Breast epithelium (tissue), 3 donors: ENCODE measurements at regions not wholly inside any gene's neighbourhood (a gene's known extent, or its start where the extent isn't known, plus 50 kb on each side); places are given as distances from the start of the nearest gene placed in this dataset.

Experiments
- CTCF ChIP-seq, 3 donors: fragments of 450-650 bp; IDR thresholded peaks; one replicate each; pipeline ENCODE4 v1.5.1; 2016 to 2017; ENCODE audit warnings: antibody characterized with exemption in 3 of 3, mild to moderate bottlenecking in 3 of 3, moderate library complexity in 3 of 3
- POLR2A ChIP-seq: fragments of 450-650 bp; IDR thresholded peaks from one replicate; pipeline ENCODE4 v1.6.1; 2016; ENCODE audit warnings: antibody characterized with exemption, mild to moderate bottlenecking, moderate library complexity
- POLR2AphosphoS5 ChIP-seq, 3 donors: sonication (generic); formaldehyde crosslinking; IDR thresholded peaks; one replicate each; pipeline ENCODE4 v1.6.1; 2017; ENCODE audit warnings: antibody characterized with exemption in 3 of 3

GRCh38 chr4:162409048-162409447 is 245.2 kb upstream of the FSTL5 start:
- TF ChIP-seq POLR2A (no peak), CTCF (IDR thresholded peaks at IDR 0.05) (no peak), POLR2AphosphoS5 (IDR thresholded peaks at IDR 0.05) (no peak)
